Thoracic aorta (tissue), 2 donors: ENCODE measurements at regions not wholly inside any gene's neighbourhood (a gene's known extent, or its start where the extent isn't known, plus 50 kb on each side); places are given as distances from the start of the nearest gene placed in this dataset.

Experiments used
- ATAC-seq: fragments of 150-250 bp; one replicate; pipeline ENCODE4 v1.8.0; 2017; ENCODE audit warnings: low read depth; ENCODE audit not compliant: insufficient number of reproducible peaks, low FRiP score
- DNase-seq: peaks from one replicate; pipeline ENCODE4 v3.0.0-alpha.2; 2020; ENCODE audit warnings: low spot score
- H3K27ac ChIP-seq, 2 donors: fragments of 200-600 bp; sonication (generic); 1 replicate in 1 of 2; 2 replicates in 1 of 2; pipeline ENCODE4 v1.5.1; 2016; ENCODE audit warnings: mild to moderate bottlenecking in 2 of 2, moderate library complexity in 2 of 2
- H3K27me3 ChIP-seq: fragments of 200-600 bp; sonication (generic); replicated peaks from 2 replicates; pipeline ENCODE4 v1.6.0; 2016; ENCODE audit warnings: mild to moderate bottlenecking; ENCODE audit not compliant: insufficient read depth
- H3K36me3 ChIP-seq: fragments of 200-600 bp; sonication (generic); one replicate; pipeline ENCODE4 v1.5.1; 2016
- H3K4me1 ChIP-seq, 2 donors: fragments of 200-600 bp; sonication (generic); 1 replicate in 1 of 2; 2 replicates in 1 of 2; pipeline versions ENCODE4 v1.5.1 to v1.6.0; 2016; ENCODE audit warnings: low read depth in 2 of 2, mild to moderate bottlenecking in 1 of 2; ENCODE audit not compliant: control insufficient read depth in 1 of 2
- H3K4me3 ChIP-seq: fragments of 200-600 bp; sonication (generic); 2 replicates; pipeline ENCODE4 v1.5.1; 2016; ENCODE audit warnings: mild to moderate bottlenecking
- H3K9me3 ChIP-seq: fragments of 200-600 bp; sonication (generic); 2 replicates; pipeline ENCODE4 v1.5.1; 2016
- CTCF ChIP-seq: fragments of 200-600 bp; sonication (generic); IDR thresholded peaks from one replicate; pipeline ENCODE4 v1.5.1; 2019; ENCODE audit warnings: antibody characterized with exemption

GRCh38 chr6:165220045-165220444 lies 89.4 kb downstream of the C6orf118 start:
- H3K36me3 ChIP-seq: no peaks in the 10 kb centered on the region
- no peak overlapping the region for H3K27ac ChIP-seq
- H3K9me3 ChIP-seq: no peaks in the 10 kb centered on the region
- no peak for DNase-seq
- no peak overlapping the region for H3K4me3 ChIP-seq
- H3K27me3 ChIP-seq: no peaks in the 10 kb centered on the region
- ATAC-seq: no peak
- H3K4me1 ChIP-seq: no peaks in the 10 kb centered on the region
- no peak for TF ChIP-seq CTCF

- no peak for ATAC-seq
- H3K27ac ChIP-seq: no peak overlapping the region
- H3K27me3 ChIP-seq: no peaks in the 10 kb centered on the region
- TF ChIP-seq CTCF: no peak
- H3K9me3 ChIP-seq: no peaks in the 10 kb centered on the region
- H3K4me1 ChIP-seq: no peaks in the 10 kb centered on the region
- H3K36me3 ChIP-seq: no peaks in the 10 kb centered on the region
- DNase-seq: no peak
- H3K4me3 ChIP-seq: no peak overlapping the region
Measured at GRCh38 chr6:165219629-165220028, 89.8 kb downstream of the C6orf118 start.

GRCh38 chr6:165218829-165219228 lies 90.6 kb downstream of the C6orf118 start:
- H3K36me3 ChIP-seq: no peaks in the 10 kb centered on the region
- no peaks in the 10 kb centered on the region for H3K27me3 ChIP-seq
- H3K4me1 ChIP-seq: no peaks in the 10 kb centered on the region
- H3K27ac ChIP-seq: no peak overlapping the region
- H3K4me3 ChIP-seq: no peak overlapping the region
- H3K9me3 ChIP-seq: no peaks in the 10 kb centered on the region
- no peak for TF ChIP-seq CTCF
- ATAC-seq: no peak
- no peak for DNase-seq

- ATAC-seq: no peak
- H3K27me3 ChIP-seq: no peaks in the 10 kb centered on the region
Measured at GRCh38 chr6:165206798-165207197, 102.6 kb downstream of the C6orf118 start.

GRCh38 chr6:165205632-165206031 lies 103.8 kb downstream of the C6orf118 start:
- H3K4me1 ChIP-seq: no peaks in the 10 kb centered on the region
- DNase-seq (no peak), ATAC-seq (no peak)
- H3K27ac ChIP-seq: no peak overlapping the region
- no peaks in the 10 kb centered on the region for H3K36me3 ChIP-seq
- no peaks in the 10 kb centered on the region for H3K27me3 ChIP-seq
- TF ChIP-seq CTCF: no peak
- H3K9me3 ChIP-seq: no peaks in the 10 kb centered on the region
- no peak overlapping the region for H3K4me3 ChIP-seq

More at GRCh38 chr6:165206798-165207197, 102.6 kb downstream of the C6orf118 start:
- Histone ChIP-seq H3K4me1 (no peaks in the 10 kb centered on the region), H3K36me3 (no peaks in the 10 kb centered on the region), H3K27ac (no peak overlapping the region), H3K4me3 (no peak overlapping the region), H3K9me3 (no peaks in the 10 kb centered on the region)
- DNase-seq: no peak
- TF ChIP-seq CTCF: no peak
